Testis (tissue), 2 donors: ENCODE measurements at regions not wholly inside any gene's neighbourhood (a gene's known extent, or its start where the extent isn't known, plus 50 kb on each side); places are given as distances from the start of the nearest gene placed in this dataset.

Source experiments
- DNase-seq: peaks from one replicate; pipeline ENCODE4 v3.0.0-alpha.2; 2019
- H3K27ac ChIP-seq, 2 donors: fragments of 200-600 bp; sonication (generic); one replicate each; pipeline ENCODE4 v1.5.1; 2019
- H3K27me3 ChIP-seq: fragments of 200-600 bp; sonication (generic); one replicate; pipeline ENCODE4 v1.5.1; 2019
- H3K36me3 ChIP-seq: fragments of 200-600 bp; sonication (generic); one replicate; pipeline ENCODE4 v1.5.1; 2017; ENCODE audit warnings: low read depth; ENCODE audit errors: missing control alignments
- H3K4me1 ChIP-seq: fragments of 200-600 bp; sonication (generic); one replicate; pipeline ENCODE4 v1.5.1; 2019
- H3K4me3 ChIP-seq, 2 donors: fragments of 200-600 bp; sonication (generic); one replicate each; pipeline ENCODE4 v1.5.1; 2017 to 2019
- H3K9me3 ChIP-seq: fragments of 200-600 bp; sonication (generic); one replicate; pipeline ENCODE4 v1.5.1; 2017
- CTCF ChIP-seq, 3 experiments: fragments of 450-650 bp in 2 of 3; fragments of 200-600 bp in 1 of 3; sonication (generic) in 1 of 3; IDR thresholded peaks; one replicate each; pipeline ENCODE4 v1.5.1; 2016 to 2019; ENCODE audit warnings: antibody characterized with exemption in 3 of 3, mild to moderate bottlenecking in 2 of 3, moderate library complexity in 1 of 3
- POLR2A ChIP-seq: fragments of 450-650 bp; IDR thresholded peaks from one replicate; pipeline ENCODE4 v1.6.1; 2017; ENCODE audit warnings: antibody characterized with exemption, mild to moderate bottlenecking, moderate library complexity
- WGBS, 2 donors: methylation state at CpG; one replicate each; pipeline ENCODE4 v1.1.5; 2018; 5-methylcytosine and 5-hydroxymethylcytosine counted together
- intact Hi-C: fragments of 100-400 bp; cut with DNase I; formaldehyde crosslinking; loops from one replicate; pipeline ENCODE4 v1.15.1; 2023; ENCODE audit warnings: low total_unique reads

- H3K27me3 ChIP-seq, result no peaks in the 10 kb centered on the region
- DNase-seq, result no peak
- WGBS, 2 donors, result 81 to 83% methylated on average over 6 of the region's 6 CpGs
- TF ChIP-seq CTCF (IDR thresholded peaks at IDR 0.05), result no peak
- no peak overlapping the region for H3K27ac ChIP-seq
- H3K36me3 ChIP-seq, result no peaks in the 10 kb centered on the region
- no peaks in the 10 kb centered on the region for H3K4me1 ChIP-seq
- intact Hi-C loops, result no loop called here
- no peak overlapping the region for H3K4me3 ChIP-seq
- H3K9me3 ChIP-seq, result no peaks in the 10 kb centered on the region
These were observed 443.0 kb upstream of the RUNX1 start for GRCh38 chr21:35491920-35492678.

DNA sequence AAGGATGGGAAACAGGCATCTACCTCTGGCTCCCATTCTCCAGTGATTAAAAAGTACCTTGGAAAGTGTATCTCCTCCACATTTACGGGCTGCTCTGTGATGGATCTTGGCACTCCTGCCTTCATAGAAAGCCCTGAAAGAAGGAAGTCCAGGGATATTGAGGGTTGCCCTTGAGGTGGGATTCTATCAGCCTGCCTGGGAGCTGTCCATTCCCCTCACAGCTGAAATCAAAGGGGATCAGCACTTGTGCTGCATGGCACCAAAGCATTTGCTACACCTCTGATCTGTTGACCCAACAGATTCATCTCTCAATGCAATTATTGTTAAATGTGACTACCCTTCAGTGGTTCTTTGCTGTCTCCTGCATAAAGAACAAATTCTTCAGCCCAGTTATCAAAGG, 442.0 kb upstream of the RUNX1 start:
- intact Hi-C loops, result no loop called here
- TF ChIP-seq CTCF (IDR thresholded peaks at IDR 0.05), result no peak
- TF ChIP-seq POLR2A, result no peak
- H3K4me1 ChIP-seq, result no peaks in the 10 kb centered on the region
- H3K36me3 ChIP-seq, result no peaks in the 10 kb centered on the region
- no peaks in the 10 kb centered on the region for H3K9me3 ChIP-seq
- no peak for DNase-seq
- H3K4me3 ChIP-seq, result no peak overlapping the region
- WGBS, 2 donors, result 73 to 89% methylated on average over 1 of the region's 1 CpG
- no peaks in the 10 kb centered on the region for H3K27me3 ChIP-seq
- no peak overlapping the region for H3K27ac ChIP-seq

GRCh38 chr21:35489389-35489980, 440.4 kb upstream of the RUNX1 start:
- intact Hi-C loops, result no loop called here
- WGBS, 2 donors, result 95 to 97% methylated on average over 10 of the region's 10 CpGs
- no peaks in the 10 kb centered on the region for H3K36me3 ChIP-seq
- H3K4me1 ChIP-seq, result no peaks in the 10 kb centered on the region
- DNase-seq, result no peak
- H3K4me3 ChIP-seq, result no peak overlapping the region
- H3K27ac ChIP-seq, result no peak overlapping the region
- no peaks in the 10 kb centered on the region for H3K27me3 ChIP-seq
- H3K9me3 ChIP-seq, result no peaks in the 10 kb centered on the region
- no peak for TF ChIP-seq CTCF (IDR thresholded peaks at IDR 0.05)
- no peak for TF ChIP-seq POLR2A

GRCh38 chr21:35488946-35489345, 439.8 kb upstream of the RUNX1 start:
- TF ChIP-seq POLR2A (no peak), CTCF (IDR thresholded peaks at IDR 0.05) (no peak)
- no peaks in the 10 kb centered on the region for H3K9me3 ChIP-seq
- no peak overlapping the region for H3K4me3 ChIP-seq
- DNase-seq, result no peak
- no peak overlapping the region for H3K27ac ChIP-seq
- intact Hi-C loops, result no loop called here
- no peaks in the 10 kb centered on the region for H3K36me3 ChIP-seq
- H3K4me1 ChIP-seq, result no peaks in the 10 kb centered on the region
- no peaks in the 10 kb centered on the region for H3K27me3 ChIP-seq

GRCh38 chr21:35485364-35485763, 436.3 kb upstream of the RUNX1 start:
- WGBS, 2 donors, result 84 to 96% methylated on average over 2 of the region's 2 CpGs
- no peaks in the 10 kb centered on the region for H3K36me3 ChIP-seq
- H3K9me3 ChIP-seq, result no peaks in the 10 kb centered on the region
- no peak overlapping the region for H3K4me3 ChIP-seq
- H3K27me3 ChIP-seq, result no peaks in the 10 kb centered on the region
- TF ChIP-seq CTCF (IDR thresholded peaks at IDR 0.05) (no peak), POLR2A (no peak)
- no peak overlapping the region for H3K27ac ChIP-seq
- no peaks in the 10 kb centered on the region for H3K4me1 ChIP-seq
- intact Hi-C loops, result no loop called here
- no peak for DNase-seq
